NCI-H226 (cell line): ENCODE measurements at regions not wholly inside any gene's neighbourhood (a gene's known extent, or its start where the extent isn't known, plus 50 kb on each side); places are given as distances from the start of the nearest gene placed in this dataset.
"Not testable (repeated sequence)": the region's sequence is repeated elsewhere in the genome, so short reads cannot be mapped to it uniquely, and the experiment has no call there.

Experiments
- DNase-seq: peaks from one replicate; pipeline ENCODE4 v3.0.0-alpha.2; 2015

GRCh38 chr6:920512-920911 lies 227.6 kb upstream of the EXOC2 start:
- no peak for DNase-seq

DNA sequence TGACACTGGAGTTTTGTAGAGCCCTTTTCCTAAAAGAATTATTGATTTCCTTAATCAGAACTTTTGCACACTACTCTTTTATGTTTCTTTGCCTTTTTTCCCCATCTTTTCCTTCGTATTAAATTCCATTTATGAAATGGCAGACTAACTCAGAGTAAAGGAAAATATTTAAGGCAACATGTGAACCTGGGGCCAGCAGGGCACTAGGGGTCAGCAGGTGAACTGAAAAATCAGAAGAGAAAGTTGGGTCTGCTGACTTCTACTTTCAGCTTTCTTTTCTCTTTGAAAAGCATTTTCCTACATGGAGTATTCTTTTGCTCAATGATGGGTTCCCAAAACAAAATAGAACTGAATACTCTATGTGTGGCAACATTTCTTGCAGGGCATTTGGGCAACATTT lies 226.6 kb upstream of the EXOC2 start:
- no peak for DNase-seq

DNA sequence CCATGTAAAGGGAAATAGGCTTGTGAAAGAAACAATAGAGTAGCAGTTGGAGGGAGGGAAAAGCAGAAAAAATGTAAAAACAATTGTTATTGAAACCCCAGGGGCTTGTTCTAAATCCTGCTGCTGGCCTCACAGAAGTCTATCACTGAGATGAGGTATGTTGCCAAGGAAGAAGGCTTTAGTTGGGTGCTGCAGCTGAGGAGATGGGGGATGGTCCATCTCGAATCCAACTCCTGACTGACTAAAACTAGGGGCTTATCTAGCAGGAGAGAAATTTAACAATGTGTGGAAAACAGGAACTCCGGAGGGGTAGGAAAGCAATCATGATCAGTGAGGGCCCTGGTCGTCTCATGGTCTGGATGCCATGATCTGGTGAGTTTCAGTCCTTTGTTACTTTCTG lies 225.0 kb upstream of the EXOC2 start:
- DNase-seq: no peak

- no peak for DNase-seq
Measured at GRCh38 chr6:917296-917695, 224.4 kb upstream of the EXOC2 start.

DNA sequence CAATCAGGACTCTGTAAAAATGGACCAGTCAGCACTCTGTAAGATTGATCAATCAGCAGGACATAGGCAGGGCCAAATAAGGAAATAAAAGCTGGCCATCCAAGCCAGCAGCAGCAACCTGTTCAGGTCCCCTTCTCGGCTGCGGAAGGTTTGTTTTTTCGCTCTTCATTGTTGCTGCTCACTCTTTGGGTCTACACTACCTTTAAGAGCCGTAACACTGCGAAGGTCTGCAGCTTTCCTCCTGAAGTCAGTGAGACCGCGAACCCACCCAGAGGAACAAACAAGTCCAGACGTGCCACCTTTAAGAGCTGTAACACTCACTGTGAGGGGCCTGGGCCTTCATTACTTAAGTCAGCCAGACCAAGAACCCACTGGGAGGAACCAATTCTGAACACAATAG lies 223.2 kb upstream of the EXOC2 start:
- no peak for DNase-seq

GRCh38 chr6:912871-913835 lies 220.2 kb upstream of the EXOC2 start:
- peak; percentile 78 for DNase-seq

DNA sequence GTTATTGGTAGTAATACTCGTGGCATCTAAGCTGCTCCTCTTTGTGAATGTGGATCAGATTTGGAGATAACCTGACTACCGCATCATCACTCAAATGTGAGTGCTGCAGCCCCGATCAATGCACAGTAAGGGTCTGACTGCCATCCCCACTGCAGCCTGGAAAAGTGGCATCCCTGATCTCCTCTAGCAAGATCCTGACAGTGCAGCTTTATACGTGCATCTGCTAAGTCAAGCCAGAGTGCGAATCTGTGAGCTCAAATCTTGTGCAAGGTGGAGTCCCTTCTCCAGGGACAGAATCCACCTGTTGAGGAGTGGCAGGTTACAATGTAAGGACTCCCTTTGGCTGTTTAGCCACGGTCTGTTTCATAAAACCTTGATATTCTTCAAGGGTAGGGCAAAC lies 215.0 kb upstream of the EXOC2 start:
- DNase-seq: no peak

- DNase-seq: no peak
Measured at GRCh38 chr6:906920-907319, 214.0 kb upstream of the EXOC2 start.

DNA sequence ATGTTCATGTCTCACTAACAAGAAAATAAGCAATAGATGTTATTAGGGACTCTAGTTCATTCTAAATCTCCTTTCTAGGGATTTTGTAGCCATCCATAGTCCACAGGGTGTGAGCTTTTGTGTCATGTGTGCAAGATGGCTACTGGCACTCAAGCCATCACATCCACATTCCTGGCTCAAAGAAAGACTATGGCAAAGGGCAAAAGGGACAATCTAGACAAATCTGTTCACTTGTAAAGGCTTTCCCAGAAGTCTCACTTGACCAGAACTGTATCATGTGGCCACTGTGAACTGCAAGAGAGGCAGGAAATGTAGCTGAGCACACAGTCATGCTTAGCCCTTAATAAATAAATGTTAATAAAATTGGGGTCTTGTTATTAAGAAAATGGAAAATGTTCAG lies 212.6 kb upstream of the EXOC2 start:
- no peak for DNase-seq

DNA sequence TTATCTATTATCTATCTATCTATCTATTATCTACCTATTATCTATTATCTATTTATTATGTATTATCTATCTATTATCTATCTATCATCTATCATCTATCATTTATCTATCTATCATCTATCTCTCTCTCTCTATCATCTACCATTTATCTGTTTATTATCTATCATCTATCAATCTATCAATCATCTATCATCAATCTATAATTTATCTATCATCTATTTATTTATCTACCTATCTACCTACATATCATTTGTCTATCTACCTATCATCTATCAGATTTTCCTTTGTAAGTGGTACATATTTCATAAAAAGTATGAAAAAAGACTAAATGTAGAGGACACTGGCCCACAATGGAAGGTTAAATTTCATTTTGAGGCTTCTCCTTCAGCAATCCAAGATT lies 212.1 kb upstream of the EXOC2 start:
- no peak for DNase-seq

DNA sequence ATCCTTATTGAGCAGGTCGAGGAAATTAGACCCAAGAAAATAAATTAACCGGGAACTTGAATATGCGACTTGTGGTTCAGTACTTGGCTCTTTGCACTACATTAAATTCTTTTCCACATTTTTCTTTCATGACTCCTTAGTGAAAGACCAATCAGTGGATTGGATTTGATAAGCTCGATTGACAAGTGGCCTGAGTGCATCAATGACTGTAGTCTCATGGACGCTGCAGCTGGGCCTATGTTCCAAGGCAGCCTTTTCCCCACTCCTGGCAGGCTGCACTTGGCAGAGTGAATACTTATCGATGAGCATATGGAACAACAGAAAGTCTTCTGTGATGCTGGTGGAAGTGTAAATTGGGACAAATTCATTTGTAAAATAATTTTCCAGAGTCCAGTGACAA lies 210.8 kb upstream of the EXOC2 start:
- DNase-seq: peak; percentile 4

GRCh38 chr6:901696-902460 lies 208.9 kb upstream of the EXOC2 start:
- no peak for DNase-seq

- DNase-seq: no peak
Measured at GRCh38 chr6:900716-901605, 208.0 kb upstream of the EXOC2 start.

DNA sequence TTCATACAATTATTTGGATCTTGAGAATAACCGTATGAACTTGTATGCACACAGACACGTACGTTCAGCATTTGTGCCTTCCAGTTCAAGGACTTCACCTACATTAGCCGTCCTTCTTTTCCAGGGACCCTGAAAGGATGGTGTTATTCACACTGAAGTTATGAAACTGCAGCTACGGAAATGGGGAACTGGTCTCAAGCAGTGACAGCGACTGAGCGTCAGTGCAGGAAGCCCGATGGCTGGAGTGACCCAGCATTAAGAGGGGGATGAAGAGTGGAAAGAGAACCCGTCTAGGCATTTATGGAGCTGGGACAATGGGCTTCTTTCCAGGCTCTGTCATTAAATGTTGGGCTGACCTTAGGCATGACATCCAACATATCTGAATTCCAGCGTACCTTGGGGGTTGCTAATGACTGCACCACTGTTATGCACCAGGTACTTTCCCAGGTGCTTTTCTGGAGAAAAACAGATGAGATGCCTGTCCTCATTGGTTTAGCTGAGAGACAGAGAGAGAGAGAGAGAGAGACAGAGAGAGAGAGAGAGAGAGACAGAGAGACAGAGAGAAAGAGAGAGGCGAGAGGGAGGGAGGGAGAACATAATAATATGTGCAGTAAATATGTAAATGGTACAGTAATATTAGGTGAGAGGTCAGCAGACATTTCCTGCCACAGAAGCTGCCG lies 204.7 kb upstream of the EXOC2 start:
- DNase-seq: no peak

- DNase-seq: no peak
Measured at GRCh38 chr6:894274-894673, 201.3 kb upstream of the EXOC2 start.

DNA sequence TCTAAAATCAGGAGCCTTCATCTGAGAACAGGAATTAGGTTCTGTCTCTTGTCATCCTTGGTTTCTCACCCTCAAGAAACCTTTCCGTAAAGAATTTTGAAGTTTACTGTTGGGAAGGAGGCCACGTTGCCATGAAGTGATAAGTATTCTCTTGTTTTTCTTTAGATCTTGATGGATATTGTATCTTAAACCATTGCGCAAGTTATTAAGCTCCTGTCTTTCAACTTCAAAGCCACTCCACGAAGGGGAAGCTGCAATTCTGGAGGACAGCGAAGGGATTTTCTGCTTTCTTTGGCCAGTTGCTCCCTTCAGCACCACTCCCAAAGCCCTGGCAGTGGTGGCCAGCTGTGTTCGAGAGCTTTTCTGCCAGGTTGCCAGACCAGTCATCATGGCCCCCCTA lies 198.1 kb upstream of the EXOC2 start:
- no peak for DNase-seq

DNA sequence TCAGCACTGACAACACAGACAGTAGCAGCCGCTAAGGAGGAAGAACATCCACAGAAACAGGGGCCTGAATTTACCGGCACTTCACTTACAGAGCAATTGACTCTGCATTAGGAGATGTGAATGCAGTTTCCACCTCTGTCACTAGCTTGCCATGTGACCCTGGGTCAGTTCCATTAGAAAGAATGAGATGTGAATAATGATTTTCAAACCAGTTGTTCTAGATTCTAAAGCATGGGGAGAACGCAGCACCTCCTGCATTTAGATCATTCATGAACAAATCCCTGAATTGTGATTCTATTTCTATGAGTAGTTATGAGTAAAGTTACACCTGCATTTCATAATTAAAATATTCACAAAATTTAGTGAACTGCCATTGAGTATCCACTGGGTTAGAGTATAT lies 197.3 kb upstream of the EXOC2 start:
- no peak for DNase-seq

GRCh38 chr6:887583-888235 lies 194.8 kb upstream of the EXOC2 start:
- no peak for DNase-seq

DNA sequence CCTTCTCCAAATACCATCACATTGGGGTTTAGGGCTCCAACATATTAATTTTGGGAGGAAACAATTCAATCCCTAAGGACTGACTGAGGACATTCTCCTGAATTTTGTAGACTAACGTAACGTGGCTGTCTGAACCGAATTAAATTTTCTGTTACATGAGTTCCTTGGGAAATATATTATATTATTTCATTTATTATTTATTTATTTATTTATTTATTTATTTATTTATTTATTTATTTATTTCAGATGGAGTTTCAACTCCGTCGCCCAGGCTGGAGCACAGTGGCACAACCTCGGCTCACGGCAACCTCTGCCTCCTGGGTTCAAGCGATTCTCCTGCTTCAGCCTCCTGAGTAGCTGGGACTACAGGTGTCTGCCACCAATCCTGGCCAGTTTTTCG lies 193.2 kb upstream of the EXOC2 start:
- not testable (repeated sequence) for DNase-seq

DNA sequence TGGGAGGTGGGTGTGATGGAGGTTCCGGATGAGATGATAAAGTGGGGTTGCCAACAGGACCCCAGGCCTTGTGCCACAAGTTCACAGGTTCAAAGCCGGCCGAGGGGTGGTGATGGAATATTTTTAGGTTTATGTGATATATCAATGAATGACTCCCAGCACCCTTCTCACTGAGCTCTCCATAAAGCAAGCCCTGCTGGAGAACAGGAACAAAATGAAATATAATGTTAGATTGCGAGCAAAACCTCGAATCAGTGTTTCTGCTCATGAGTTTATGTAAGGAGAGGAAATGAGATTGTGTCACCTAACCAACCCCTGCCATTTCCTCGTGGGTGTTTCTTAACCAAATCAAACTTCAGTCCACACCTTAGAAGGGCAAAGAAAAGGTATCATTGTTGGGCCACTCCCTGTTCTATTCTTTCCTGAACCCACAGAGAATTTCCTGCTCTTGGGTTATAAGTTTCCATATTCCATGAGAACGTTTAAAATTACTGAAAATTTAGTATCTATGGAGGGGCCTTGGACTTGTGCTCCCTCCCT lies 192.2 kb upstream of the EXOC2 start:
- no peak for DNase-seq

- DNase-seq: no peak
Measured at GRCh38 chr6:884570-884969, 191.6 kb upstream of the EXOC2 start.
